OCI-LY7 (cell line): ENCODE measurements at regions not wholly inside any gene's neighbourhood (a gene's known extent, or its start where the extent isn't known, plus 50 kb on each side); places are given as distances from the start of the nearest gene placed in this dataset.

Experiments used
- EZH2phosphoT487 ChIP-seq: fragments of 200-600 bp; sonication (generic); IDR thresholded peaks from 2 replicates; pipeline ENCODE4 v1.6.1; 2018; ENCODE audit warnings: low read depth, borderline replicate concordance, mild to moderate bottlenecking, mixed run types, antibody characterized with exemption, low read length, moderate library complexity, mixed read lengths
- TF ChIP-seq, protein P1 (sequence below): fragments of 200-600 bp; sonication (generic); conservative IDR thresholded peaks from 2 replicates; pipeline ENCODE4 v1.5.1; 2014; ENCODE audit warnings: mild to moderate bottlenecking, antibody characterized with exemption, low read length, moderate library complexity, mixed read lengths

DNA sequence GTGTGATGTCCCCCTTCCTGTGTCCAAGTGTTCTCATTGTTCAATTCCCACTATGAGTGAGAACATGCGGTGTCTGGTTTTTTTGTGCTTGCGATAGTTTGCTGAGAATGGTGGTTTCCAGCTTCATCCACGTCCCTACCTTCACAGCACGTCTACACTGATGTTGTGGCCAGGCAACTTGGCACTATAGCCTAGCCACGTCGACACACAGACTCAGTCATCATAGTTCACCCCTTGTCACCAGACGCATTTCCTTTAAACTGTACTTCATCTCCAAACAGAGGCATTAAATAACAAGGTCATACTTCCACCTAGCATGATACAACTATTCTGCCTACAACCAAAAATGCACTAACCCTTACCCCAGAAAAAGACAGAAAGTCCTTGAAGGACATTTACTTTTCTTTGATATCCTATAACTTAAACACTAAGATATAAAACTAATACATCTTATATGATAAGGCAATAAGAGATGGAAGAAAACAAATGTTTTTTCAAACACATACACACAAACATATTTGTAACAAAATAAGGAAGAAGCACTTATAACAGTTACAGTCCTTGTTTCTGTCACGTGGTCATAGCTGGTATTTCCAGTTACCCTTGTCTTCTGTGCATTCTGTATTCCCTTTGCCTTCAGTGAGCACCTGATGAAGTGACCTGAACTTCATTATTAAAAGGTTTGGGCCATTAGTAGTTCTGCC lies 121.4 kb downstream of the KLF13 start:
- TF ChIP-seq EZH2phosphoT487, result no peak
- TF ChIP-seq, protein P1, sequence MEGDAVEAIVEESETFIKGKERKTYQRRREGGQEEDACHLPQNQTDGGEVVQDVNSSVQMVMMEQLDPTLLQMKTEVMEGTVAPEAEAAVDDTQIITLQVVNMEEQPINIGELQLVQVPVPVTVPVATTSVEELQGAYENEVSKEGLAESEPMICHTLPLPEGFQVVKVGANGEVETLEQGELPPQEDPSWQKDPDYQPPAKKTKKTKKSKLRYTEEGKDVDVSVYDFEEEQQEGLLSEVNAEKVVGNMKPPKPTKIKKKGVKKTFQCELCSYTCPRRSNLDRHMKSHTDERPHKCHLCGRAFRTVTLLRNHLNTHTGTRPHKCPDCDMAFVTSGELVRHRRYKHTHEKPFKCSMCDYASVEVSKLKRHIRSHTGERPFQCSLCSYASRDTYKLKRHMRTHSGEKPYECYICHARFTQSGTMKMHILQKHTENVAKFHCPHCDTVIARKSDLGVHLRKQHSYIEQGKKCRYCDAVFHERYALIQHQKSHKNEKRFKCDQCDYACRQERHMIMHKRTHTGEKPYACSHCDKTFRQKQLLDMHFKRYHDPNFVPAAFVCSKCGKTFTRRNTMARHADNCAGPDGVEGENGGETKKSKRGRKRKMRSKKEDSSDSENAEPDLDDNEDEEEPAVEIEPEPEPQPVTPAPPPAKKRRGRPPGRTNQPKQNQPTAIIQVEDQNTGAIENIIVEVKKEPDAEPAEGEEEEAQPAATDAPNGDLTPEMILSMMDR, result no peak
